WTC11 (cell line): ENCODE measurements at regions not wholly inside any gene's neighbourhood (a gene's known extent, or its start where the extent isn't known, plus 50 kb on each side); places are given as distances from the start of the nearest gene placed in this dataset.

ENCODE experiments used
- ATAC-seq: fragments of 200-7000 bp; cut with Tn5 transposase; 2 replicates; pipeline ENCODE4 v1.10.0; 2021; ENCODE audit warnings: mild to moderate bottlenecking, moderate library complexity
- CTCF ChIA-PET: fragments of 300-600 bp; sonication (Branson Sonifier 250); formaldehyde crosslinking; loops from one replicate; lab custom pipeline; 2021; ENCODE audit warnings: antibody characterized with exemption; lab: Charles Lee
- POLR2A ChIA-PET: fragments of 350-600 bp; sonication (Branson Sonifier 250); formaldehyde crosslinking; loops from one replicate; lab custom pipeline; 2021; ENCODE audit warnings: antibody characterized with exemption; lab: Charles Lee
- DNase-seq: peaks from one replicate; pipeline ENCODE4 v3.0.0; 2021; ENCODE audit warnings: low spot score
- H3K27ac Mint-ChIP-seq: 2 replicates; pipeline ENCODE4 v1.8.0; 2021; ENCODE audit warnings: mixed read lengths
- H3K27me3 Mint-ChIP-seq: 2 replicates; pipeline ENCODE4 v1.8.0; 2021; ENCODE audit warnings: low read depth, mild to moderate bottlenecking, moderate library complexity, mixed read lengths
- H3K36me3 Mint-ChIP-seq: 2 replicates; pipeline ENCODE4 v1.8.0; 2021; ENCODE audit warnings: mixed read lengths
- H3K4me1 Mint-ChIP-seq: 2 replicates; pipeline ENCODE4 v1.8.0; 2022; ENCODE audit warnings: mixed read lengths
- H3K4me3 Mint-ChIP-seq: 2 replicates; pipeline ENCODE4 v1.8.0; 2021; ENCODE audit warnings: mild to moderate bottlenecking, moderate library complexity, mixed read lengths
- H3K9me3 Mint-ChIP-seq: 2 replicates; pipeline ENCODE4 v1.8.0; 2021; ENCODE audit warnings: mixed read lengths
- CBFB ChIP-seq: sonication (generic); formaldehyde crosslinking; IDR thresholded peaks from 2 replicates; pipeline ENCODE4 v1.8.1; 2022; ENCODE audit warnings: mild to moderate bottlenecking, low read depth, missing genetic modification reagents
- CREB1 ChIP-seq: sonication (generic); formaldehyde crosslinking; IDR thresholded peaks from 2 replicates; pipeline ENCODE4 v1.8.0; 2023; ENCODE audit warnings: mild to moderate bottlenecking, missing genetic modification reagents
- CREM ChIP-seq: sonication (generic); formaldehyde crosslinking; IDR thresholded peaks from 2 replicates; pipeline ENCODE4 v1.8.1; 2022; ENCODE audit warnings: mild to moderate bottlenecking, missing genetic modification reagents, moderate library complexity
- GABPB1 ChIP-seq: sonication (generic); formaldehyde crosslinking; IDR thresholded peaks from 2 replicates; pipeline ENCODE4 v1.8.1; 2023; ENCODE audit warnings: mild to moderate bottlenecking, missing genetic modification reagents
- GTF2I ChIP-seq: fragments of 250-450 bp; sonication (Bioruptor Pico); conservative IDR thresholded peaks from 2 replicates; pipeline ENCODE4 v1.4.0; 2021; ENCODE audit warnings: mild to moderate bottlenecking
- IRF2 ChIP-seq: sonication (generic); formaldehyde crosslinking; IDR thresholded peaks from 2 replicates; pipeline ENCODE4 v1.8.0; 2022; ENCODE audit warnings: low read depth, missing genetic modification reagents, borderline replicate concordance
- KAT7 ChIP-seq: sonication (generic); formaldehyde crosslinking; IDR thresholded peaks from 2 replicates; pipeline ENCODE4 v1.8.1; 2023; ENCODE audit warnings: missing genetic modification reagents, mild to moderate bottlenecking, borderline replicate concordance
- NR2C2 ChIP-seq: sonication (generic); formaldehyde crosslinking; IDR thresholded peaks from 2 replicates; pipeline ENCODE4 v1.8.0; 2022; ENCODE audit warnings: mild to moderate bottlenecking, missing genetic modification reagents
- PRRX2 ChIP-seq: fragments of 250-450 bp; sonication (Bioruptor Pico); IDR thresholded peaks from 2 replicates; pipeline ENCODE4 v1.8.0; 2021; ENCODE audit warnings: mild to moderate bottlenecking
- RORB ChIP-seq: fragments of 250-450 bp; sonication (Bioruptor Pico); IDR thresholded peaks from 2 replicates; pipeline ENCODE4 v1.9.0; 2021; ENCODE audit warnings: mild to moderate bottlenecking
- SOX15 ChIP-seq: fragments of 250-450 bp; sonication (Bioruptor Pico); IDR thresholded peaks from 2 replicates; pipeline ENCODE4 v1.9.0; 2021; ENCODE audit warnings: mild to moderate bottlenecking
- SP1 ChIP-seq: sonication (generic); formaldehyde crosslinking; conservative IDR thresholded peaks from 2 replicates; pipeline ENCODE4 v1.8.1; 2022; ENCODE audit warnings: missing genetic modification reagents
- TCF7 ChIP-seq: sonication (generic); formaldehyde crosslinking; IDR thresholded peaks from 2 replicates; pipeline ENCODE4 v1.8.0; 2022; ENCODE audit warnings: mild to moderate bottlenecking, low read depth, missing genetic modification reagents, moderate library complexity
- TEAD1 ChIP-seq: sonication (generic); formaldehyde crosslinking; IDR thresholded peaks from 2 replicates; pipeline ENCODE4 v1.8.0; 2022; ENCODE audit warnings: mild to moderate bottlenecking, missing genetic modification reagents
- TEAD4 ChIP-seq: sonication (generic); formaldehyde crosslinking; IDR thresholded peaks from 2 replicates; pipeline ENCODE4 v1.8.0; 2022; ENCODE audit warnings: mild to moderate bottlenecking, missing genetic modification reagents
- ZNF317 ChIP-seq: sonication (generic); formaldehyde crosslinking; IDR thresholded peaks from 2 replicates; pipeline ENCODE4 v1.8.1; 2023; ENCODE audit warnings: low read depth, mild to moderate bottlenecking, moderate library complexity, missing genetic modification reagents, borderline replicate concordance
- ZNF671 ChIP-seq: fragments of 250-450 bp; sonication (Bioruptor Pico); IDR thresholded peaks from 2 replicates; pipeline ENCODE4 v1.8.0; 2021; ENCODE audit warnings: mild to moderate bottlenecking
- TF ChIP-seq, protein P1 (sequence below): sonication (generic); formaldehyde crosslinking; IDR thresholded peaks from 2 replicates; pipeline ENCODE4 v1.8.0; 2022; ENCODE audit warnings: mild to moderate bottlenecking, missing genetic modification reagents
- TF ChIP-seq, protein P2 (sequence below): sonication (generic); formaldehyde crosslinking; IDR thresholded peaks from 2 replicates; pipeline ENCODE4 v1.8.1; 2023; ENCODE audit warnings: mild to moderate bottlenecking, missing genetic modification reagents, moderate library complexity
- TF ChIP-seq, protein P3 (sequence below): sonication (generic); formaldehyde crosslinking; IDR thresholded peaks from 2 replicates; pipeline ENCODE4 v1.8.1; 2023; ENCODE audit warnings: mild to moderate bottlenecking, missing genetic modification reagents
- TF ChIP-seq, protein P4 (sequence below): sonication (generic); formaldehyde crosslinking; IDR thresholded peaks from 2 replicates; pipeline ENCODE4 v1.8.0; 2023; ENCODE audit warnings: missing genetic modification reagents, mild to moderate bottlenecking, borderline replicate concordance
- TF ChIP-seq, protein P5 (sequence below): sonication (generic); formaldehyde crosslinking; IDR thresholded peaks from 2 replicates; pipeline ENCODE4 v1.8.1; 2022; ENCODE audit warnings: mild to moderate bottlenecking, moderate library complexity, missing genetic modification reagents

DNA sequence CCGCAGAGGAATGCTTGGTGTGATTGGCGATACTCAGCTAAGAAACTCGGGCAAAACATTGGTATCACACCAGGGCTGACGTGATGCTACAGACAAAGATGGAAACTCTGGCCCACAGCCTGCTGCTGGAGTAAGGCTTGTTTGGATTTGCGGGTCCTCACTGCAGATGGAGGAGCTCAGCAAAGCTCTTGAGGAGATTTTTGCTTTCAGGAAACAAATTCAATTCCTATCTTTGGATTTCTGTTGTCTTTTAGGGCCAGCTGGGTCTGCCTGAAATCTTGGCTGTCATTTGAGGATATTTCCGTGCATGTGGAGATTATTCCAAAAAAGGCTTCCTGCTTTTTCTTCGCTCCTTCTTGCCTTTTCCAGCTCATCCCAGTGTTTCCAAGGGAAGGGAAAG, 475.8 kb downstream of the TSN start:
- H3K4me1 Mint-ChIP-seq, result no peaks in the 10 kb centered on the region
- H3K9me3 Mint-ChIP-seq, result peaks cover 7% of the 10 kb centered on the region
- H3K4me3 Mint-ChIP-seq, result no peak overlapping the region
- DNase-seq, result no peak
- no peak overlapping the region for H3K27ac Mint-ChIP-seq
- no peak for TF ChIP-seq SOX15 (CRISPR knock-in tag)
- TF ChIP-seq, protein P1, sequence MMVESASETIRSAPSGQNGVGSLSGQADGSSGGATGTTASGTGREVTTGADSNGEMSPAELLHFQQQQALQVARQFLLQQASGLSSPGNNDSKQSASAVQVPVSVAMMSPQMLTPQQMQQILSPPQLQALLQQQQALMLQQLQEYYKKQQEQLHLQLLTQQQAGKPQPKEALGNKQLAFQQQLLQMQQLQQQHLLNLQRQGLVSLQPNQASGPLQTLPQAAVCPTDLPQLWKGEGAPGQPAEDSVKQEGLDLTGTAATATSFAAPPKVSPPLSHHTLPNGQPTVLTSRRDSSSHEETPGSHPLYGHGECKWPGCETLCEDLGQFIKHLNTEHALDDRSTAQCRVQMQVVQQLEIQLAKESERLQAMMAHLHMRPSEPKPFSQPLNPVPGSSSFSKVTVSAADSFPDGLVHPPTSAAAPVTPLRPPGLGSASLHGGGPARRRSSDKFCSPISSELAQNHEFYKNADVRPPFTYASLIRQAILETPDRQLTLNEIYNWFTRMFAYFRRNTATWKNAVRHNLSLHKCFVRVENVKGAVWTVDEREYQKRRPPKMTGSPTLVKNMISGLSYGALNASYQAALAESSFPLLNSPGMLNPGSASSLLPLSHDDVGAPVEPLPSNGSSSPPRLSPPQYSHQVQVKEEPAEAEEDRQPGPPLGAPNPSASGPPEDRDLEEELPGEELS, result no peak
- TF ChIP-seq SP1 (CRISPR knock-in tag), result no peak
- TF ChIP-seq GABPB1, result no peak
- TF ChIP-seq, protein P2, sequence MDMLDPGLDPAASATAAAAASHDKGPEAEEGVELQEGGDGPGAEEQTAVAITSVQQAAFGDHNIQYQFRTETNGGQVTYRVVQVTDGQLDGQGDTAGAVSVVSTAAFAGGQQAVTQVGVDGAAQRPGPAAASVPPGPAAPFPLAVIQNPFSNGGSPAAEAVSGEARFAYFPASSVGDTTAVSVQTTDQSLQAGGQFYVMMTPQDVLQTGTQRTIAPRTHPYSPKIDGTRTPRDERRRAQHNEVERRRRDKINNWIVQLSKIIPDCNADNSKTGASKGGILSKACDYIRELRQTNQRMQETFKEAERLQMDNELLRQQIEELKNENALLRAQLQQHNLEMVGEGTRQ (CRISPR knock-in tag), result no peak
- TF ChIP-seq ZNF317, result no peak
- no peak for TF ChIP-seq TEAD1 (CRISPR knock-in tag)
- TF ChIP-seq, protein P3, sequence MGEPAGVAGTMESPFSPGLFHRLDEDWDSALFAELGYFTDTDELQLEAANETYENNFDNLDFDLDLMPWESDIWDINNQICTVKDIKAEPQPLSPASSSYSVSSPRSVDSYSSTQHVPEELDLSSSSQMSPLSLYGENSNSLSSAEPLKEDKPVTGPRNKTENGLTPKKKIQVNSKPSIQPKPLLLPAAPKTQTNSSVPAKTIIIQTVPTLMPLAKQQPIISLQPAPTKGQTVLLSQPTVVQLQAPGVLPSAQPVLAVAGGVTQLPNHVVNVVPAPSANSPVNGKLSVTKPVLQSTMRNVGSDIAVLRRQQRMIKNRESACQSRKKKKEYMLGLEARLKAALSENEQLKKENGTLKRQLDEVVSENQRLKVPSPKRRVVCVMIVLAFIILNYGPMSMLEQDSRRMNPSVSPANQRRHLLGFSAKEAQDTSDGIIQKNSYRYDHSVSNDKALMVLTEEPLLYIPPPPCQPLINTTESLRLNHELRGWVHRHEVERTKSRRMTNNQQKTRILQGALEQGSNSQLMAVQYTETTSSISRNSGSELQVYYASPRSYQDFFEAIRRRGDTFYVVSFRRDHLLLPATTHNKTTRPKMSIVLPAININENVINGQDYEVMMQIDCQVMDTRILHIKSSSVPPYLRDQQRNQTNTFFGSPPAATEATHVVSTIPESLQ (CRISPR knock-in tag), result no peak
- no peak for TF ChIP-seq NR2C2 (CRISPR knock-in tag)
- TF ChIP-seq, protein P4, sequence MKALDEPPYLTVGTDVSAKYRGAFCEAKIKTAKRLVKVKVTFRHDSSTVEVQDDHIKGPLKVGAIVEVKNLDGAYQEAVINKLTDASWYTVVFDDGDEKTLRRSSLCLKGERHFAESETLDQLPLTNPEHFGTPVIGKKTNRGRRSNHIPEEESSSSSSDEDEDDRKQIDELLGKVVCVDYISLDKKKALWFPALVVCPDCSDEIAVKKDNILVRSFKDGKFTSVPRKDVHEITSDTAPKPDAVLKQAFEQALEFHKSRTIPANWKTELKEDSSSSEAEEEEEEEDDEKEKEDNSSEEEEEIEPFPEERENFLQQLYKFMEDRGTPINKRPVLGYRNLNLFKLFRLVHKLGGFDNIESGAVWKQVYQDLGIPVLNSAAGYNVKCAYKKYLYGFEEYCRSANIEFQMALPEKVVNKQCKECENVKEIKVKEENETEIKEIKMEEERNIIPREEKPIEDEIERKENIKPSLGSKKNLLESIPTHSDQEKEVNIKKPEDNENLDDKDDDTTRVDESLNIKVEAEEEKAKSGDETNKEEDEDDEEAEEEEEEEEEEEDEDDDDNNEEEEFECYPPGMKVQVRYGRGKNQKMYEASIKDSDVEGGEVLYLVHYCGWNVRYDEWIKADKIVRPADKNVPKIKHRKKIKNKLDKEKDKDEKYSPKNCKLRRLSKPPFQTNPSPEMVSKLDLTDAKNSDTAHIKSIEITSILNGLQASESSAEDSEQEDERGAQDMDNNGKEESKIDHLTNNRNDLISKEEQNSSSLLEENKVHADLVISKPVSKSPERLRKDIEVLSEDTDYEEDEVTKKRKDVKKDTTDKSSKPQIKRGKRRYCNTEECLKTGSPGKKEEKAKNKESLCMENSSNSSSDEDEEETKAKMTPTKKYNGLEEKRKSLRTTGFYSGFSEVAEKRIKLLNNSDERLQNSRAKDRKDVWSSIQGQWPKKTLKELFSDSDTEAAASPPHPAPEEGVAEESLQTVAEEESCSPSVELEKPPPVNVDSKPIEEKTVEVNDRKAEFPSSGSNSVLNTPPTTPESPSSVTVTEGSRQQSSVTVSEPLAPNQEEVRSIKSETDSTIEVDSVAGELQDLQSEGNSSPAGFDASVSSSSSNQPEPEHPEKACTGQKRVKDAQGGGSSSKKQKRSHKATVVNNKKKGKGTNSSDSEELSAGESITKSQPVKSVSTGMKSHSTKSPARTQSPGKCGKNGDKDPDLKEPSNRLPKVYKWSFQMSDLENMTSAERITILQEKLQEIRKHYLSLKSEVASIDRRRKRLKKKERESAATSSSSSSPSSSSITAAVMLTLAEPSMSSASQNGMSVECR (CRISPR knock-in tag), result no peak
- TF ChIP-seq CREM (CRISPR knock-in tag), result no peak
- CTCF ChIA-PET, result no interaction called here
- no peaks in the 10 kb centered on the region for H3K27me3 Mint-ChIP-seq
- no peak for ATAC-seq
- no peaks in the 10 kb centered on the region for H3K36me3 Mint-ChIP-seq
- POLR2A ChIA-PET, result no interaction called here

DNA sequence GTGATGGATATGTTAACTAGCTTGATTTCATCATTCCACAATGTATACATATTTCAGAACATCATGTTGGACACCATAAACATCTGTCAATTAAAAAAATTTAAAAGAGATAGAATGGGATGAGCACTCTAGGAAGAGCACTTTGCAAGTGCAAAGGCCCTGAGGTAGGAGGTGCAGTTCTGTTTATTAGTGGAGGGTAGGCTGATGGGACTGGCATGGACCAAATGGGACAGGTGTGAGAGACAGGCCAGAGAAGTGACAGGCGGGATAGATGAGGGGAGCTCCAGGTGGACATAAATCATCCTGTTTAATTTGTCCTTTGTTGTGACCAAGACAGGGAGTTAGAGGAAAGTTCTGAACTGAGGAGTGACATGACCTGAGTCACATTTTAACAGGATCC, 477.9 kb downstream of the TSN start:
- H3K9me3 Mint-ChIP-seq, result no peaks in the 10 kb centered on the region
- no peak overlapping the region for H3K4me3 Mint-ChIP-seq
- CTCF ChIA-PET, result no interaction called here
- no peaks in the 10 kb centered on the region; the same call in 1 of the 2 replicates for H3K4me1 Mint-ChIP-seq
- H3K27ac Mint-ChIP-seq, result no peak overlapping the region
- no peak for ATAC-seq
- TF ChIP-seq ZNF671 (CRISPR knock-in tag), result no peak
- TF ChIP-seq GTF2I (CRISPR knock-in tag), result 0 out of 2 replicates have a peak, but pooled peaks have one; percentile 53
- H3K36me3 Mint-ChIP-seq, result no peaks in the 10 kb centered on the region
- POLR2A ChIA-PET, result no interaction called here
- H3K27me3 Mint-ChIP-seq, result no peaks in the 10 kb centered on the region
- DNase-seq, result no peak

DNA sequence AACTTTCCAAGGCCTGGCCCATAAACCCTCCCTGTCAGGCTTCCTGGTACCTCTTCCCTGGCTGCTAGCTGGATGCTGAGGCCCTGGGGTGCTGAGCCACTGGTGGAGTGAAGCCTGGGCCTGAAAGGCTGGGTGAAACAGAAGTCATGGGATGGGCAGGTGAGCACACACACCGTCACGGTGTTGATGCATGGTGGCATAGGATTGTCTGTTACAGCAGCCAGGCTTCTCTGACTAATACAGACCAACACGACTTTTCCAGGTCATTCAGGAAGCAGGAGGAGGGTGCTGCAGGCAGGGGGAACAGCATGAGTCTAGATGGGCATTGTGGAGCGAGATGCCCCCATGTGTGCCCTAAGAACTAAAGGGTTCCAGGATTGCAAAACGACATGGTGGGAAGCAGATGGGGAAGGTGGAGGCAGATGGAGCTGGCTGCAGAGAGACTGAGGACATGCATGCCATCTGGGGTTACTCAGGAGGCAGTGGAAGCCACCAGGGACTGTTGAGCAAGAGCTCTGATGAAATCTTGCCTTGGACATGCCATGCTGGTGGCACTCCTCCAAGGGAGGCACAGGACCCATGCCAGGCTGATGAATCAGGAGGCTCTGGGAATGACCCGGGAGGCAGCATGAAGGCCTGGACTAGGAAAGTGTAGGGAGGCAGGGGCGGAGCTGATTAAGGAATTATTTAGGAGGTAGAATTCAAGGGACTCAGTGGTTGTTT, 480.9 kb downstream of the TSN start:
- TF ChIP-seq CREM (CRISPR knock-in tag) (no peak), CBFB (no peak), GABPB1 (no peak), CREB1 (CRISPR knock-in tag) (no peak), KAT7 (no peak), IRF2 (CRISPR knock-in tag) (no peak), TEAD4 (CRISPR knock-in tag) (no peak), TCF7 (CRISPR knock-in tag) (no peak), ZNF671 (CRISPR knock-in tag) (no peak), SOX15 (CRISPR knock-in tag) (no peak), RORB (no peak), PRRX2 (no peak)
- TF ChIP-seq, protein P2 (CRISPR knock-in tag), result no peak
- TF ChIP-seq, protein P5, sequence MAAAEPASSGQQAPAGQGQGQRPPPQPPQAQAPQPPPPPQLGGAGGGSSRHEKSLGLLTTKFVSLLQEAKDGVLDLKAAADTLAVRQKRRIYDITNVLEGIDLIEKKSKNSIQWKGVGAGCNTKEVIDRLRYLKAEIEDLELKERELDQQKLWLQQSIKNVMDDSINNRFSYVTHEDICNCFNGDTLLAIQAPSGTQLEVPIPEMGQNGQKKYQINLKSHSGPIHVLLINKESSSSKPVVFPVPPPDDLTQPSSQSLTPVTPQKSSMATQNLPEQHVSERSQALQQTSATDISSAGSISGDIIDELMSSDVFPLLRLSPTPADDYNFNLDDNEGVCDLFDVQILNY, result no peak
- TF ChIP-seq, all 79 proteins: peak for 0
- DNase-seq, result no peak
- Mint-ChIP-seq H3K27ac (no peak overlapping the region), H3K36me3 (no peaks in the 10 kb centered on the region), H3K9me3 (no peaks in the 10 kb centered on the region), H3K27me3 (no peaks in the 10 kb centered on the region), H3K4me1 (no peaks in the 10 kb centered on the region; the same call in 1 of the 2 replicates), H3K4me3 (no peak overlapping the region)
- ATAC-seq, result no peak
- ChIA-PET CTCF (interaction anchor here (0.7 kb wide), 1 partner anchor 45 kb away, joined by 3 read pairs; no protein-coding TSS in a partner anchor), POLR2A (no interaction called here)
